HepG2 (cell line): ENCODE measurements at regions not wholly inside any gene's neighbourhood (a gene's known extent, or its start where the extent isn't known, plus 50 kb on each side); places are given as distances from the start of the nearest gene placed in this dataset.

Experiments
- ATAC-seq: fragments of 200-7000 bp; cut with Tn5 transposase; 3 replicates; pipeline ENCODE4 v1.9.1; 2020; ENCODE audit warnings: mild to moderate bottlenecking, moderate library complexity
- BruUV-seq: library from RNA; stranded (reverse); fragments of 400-500 nt; replicated peaks from 2 replicates; lab custom pipeline; 2021; lab: Mats Ljungman, UMichigan
- CTCF ChIA-PET: fragments of 300-600 bp; formaldehyde crosslinking; extraction: SDS; loops from one replicate; lab custom pipeline; 2021; ENCODE audit warnings: low total read pairs, inconsistent platforms, low intra/inter-chr PET ratio; lab: Yijun Ruan, JAX
- POLR2A ChIA-PET: fragments of 350-600 bp; sonication (Branson Sonifier 250); formaldehyde crosslinking; loops from one replicate; lab custom pipeline; 2020; ENCODE audit warnings: antibody characterized with exemption, inconsistent platforms; lab: Yijun Ruan, JAX
- DNase-seq: peaks from one replicate; pipeline ENCODE4 v3.0.0-alpha.2; 2015; ENCODE audit warnings: low spot score
- FAIRE-seq: peaks from 3 replicates; lab custom pipeline; 2011; peaks lifted over from hg19 to GRCh38; lab: Jason Lieb, UNC
- H2AFZ ChIP-seq: one replicate; pipeline ENCODE4 v1.6.1; 2011; ENCODE audit warnings: low read length, inconsistent platforms
- H3K27ac ChIP-seq: fragments of 300-600 bp; 3 replicates; pipeline ENCODE4 v1.8.0; 2011; ENCODE audit warnings: mixed run types, mild to moderate bottlenecking, mixed read lengths, low read length, inconsistent platforms; ENCODE audit not compliant: insufficient read depth; ENCODE audit errors: extremely low read length
- H3K27me3 ChIP-seq, 2 experiments: fragments of 200-600 bp in 1 of 2; 2 replicates in 1 of 2; 3 replicates in 1 of 2; pipeline versions ENCODE4 v1.6.0 to v1.8.0; 2011; ENCODE audit warnings: low read length in 2 of 2, mild to moderate bottlenecking in 2 of 2, moderate library complexity in 2 of 2, inconsistent platforms in 1 of 2; ENCODE audit not compliant: insufficient read depth in 2 of 2, control insufficient read depth in 1 of 2
- H3K36me3 ChIP-seq, 2 experiments: fragments of 200-600 bp in 1 of 2; replicated peaks in 1 of 2; 2 replicates in 1 of 2; 3 replicates in 1 of 2; pipeline versions ENCODE4 v1.5.1 to v1.8.0; 2011; ENCODE audit warnings: low read length in 2 of 2, inconsistent platforms in 1 of 2; ENCODE audit not compliant: insufficient read depth in 2 of 2, control insufficient read depth in 1 of 2
- H3K4me1 ChIP-seq: 2 replicates; pipeline ENCODE4 v1.5.1; 2012; ENCODE audit warnings: low read length, inconsistent platforms; ENCODE audit not compliant: insufficient read depth
- H3K4me2 ChIP-seq: 2 replicates; pipeline ENCODE4 v1.6.0; 2011; ENCODE audit warnings: low read depth, low read length, inconsistent platforms
- H3K4me3 ChIP-seq, 3 experiments: fragments of 200-600 bp in 1 of 3; sonication (generic), shearing (Covaris generic) in 1 of 3; replicated peaks in 1 of 3; 2 replicates each; pipeline ENCODE4 v1.5.1; 2011 to 2016; ENCODE audit warnings: low read length in 3 of 3, inconsistent platforms in 2 of 3, low read depth in 2 of 3, mild to moderate bottlenecking in 2 of 3, control low read depth in 1 of 3, mixed read lengths in 1 of 3; ENCODE audit not compliant: insufficient read depth in 1 of 3
- H3K79me2 ChIP-seq: one replicate; pipeline ENCODE4 v1.6.1; 2011; ENCODE audit warnings: low read length, inconsistent platforms; ENCODE audit not compliant: insufficient read depth
- H3K9ac ChIP-seq: 2 replicates; pipeline ENCODE4 v1.6.0; 2011; ENCODE audit warnings: mild to moderate bottlenecking, low read depth, low read length, inconsistent platforms; ENCODE audit not compliant: insufficient read depth
- H3K9me3 ChIP-seq: 2 replicates; pipeline ENCODE4 v1.5.1; 2012; ENCODE audit warnings: mild to moderate bottlenecking, low read length
- H4K20me1 ChIP-seq: 2 replicates; pipeline ENCODE4 v1.6.0; 2011; ENCODE audit warnings: inconsistent platforms, mild to moderate bottlenecking, low read length, moderate library complexity; ENCODE audit not compliant: insufficient read depth
- HIC2 ChIP-seq: sonication (generic); formaldehyde crosslinking; IDR thresholded peaks from 2 replicates; pipeline ENCODE4 v1.9.0; 2022; ENCODE audit warnings: low read depth, missing genetic modification reagents
- HOXA9 ChIP-seq: sonication (generic); formaldehyde crosslinking; IDR thresholded peaks from 2 replicates; pipeline ENCODE4 v1.8.1; 2022; ENCODE audit warnings: missing genetic modification reagents, mild to moderate bottlenecking, moderate library complexity, borderline replicate concordance
- KLF15 ChIP-seq: sonication (generic); formaldehyde crosslinking; IDR thresholded peaks from 2 replicates; pipeline ENCODE4 v1.8.1; 2023; ENCODE audit warnings: borderline replicate concordance, mild to moderate bottlenecking, inconsistent platforms, missing genetic modification reagents, mixed read lengths
- MEIS2 ChIP-seq: sonication (generic); formaldehyde crosslinking; IDR thresholded peaks from 2 replicates; pipeline ENCODE4 v1.9.0; 2021; ENCODE audit warnings: mild to moderate bottlenecking, missing genetic modification reagents
- PHF5A ChIP-seq: IDR thresholded peaks from one replicate; pipeline ENCODE4 v1.6.1; 2018; ENCODE audit warnings: low read depth, missing genetic modification reagents; ENCODE audit not compliant: unreplicated experiment
- RFX5 ChIP-seq: IDR thresholded peaks from 2 replicates; pipeline ENCODE4 v1.6.1; 2011; ENCODE audit warnings: low read depth, low read length, improper control_type of control experiment
- SOX6 ChIP-seq, 2 experiments: fragments of 450-650 bp in 1 of 2; sonication (generic) in 1 of 2; formaldehyde crosslinking in 1 of 2; IDR thresholded peaks; 2 replicates each; pipeline versions ENCODE4 v1.4.0 to v1.6.1; 2017 to 2020; ENCODE audit warnings: antibody characterized with exemption in 1 of 2, mild to moderate bottlenecking in 1 of 2, missing genetic modification reagents in 1 of 2
- TCF7 ChIP-seq: sonication (generic); IDR thresholded peaks from 2 replicates; pipeline ENCODE4 v1.6.1; 2016; ENCODE audit warnings: antibody characterized with exemption, low read depth
- TOE1 ChIP-seq: sonication (generic); formaldehyde crosslinking; IDR thresholded peaks from 2 replicates; pipeline ENCODE4 v1.4.0; 2020; ENCODE audit warnings: mild to moderate bottlenecking, missing genetic modification reagents
- ZBTB10 ChIP-seq: sonication (generic); formaldehyde crosslinking; IDR thresholded peaks from 2 replicates; pipeline ENCODE4 v1.4.0; 2020; ENCODE audit warnings: missing genetic modification reagents, borderline replicate concordance
- ZNF547 ChIP-seq: sonication (generic); formaldehyde crosslinking; IDR thresholded peaks from 2 replicates; pipeline ENCODE4 v1.5.1; 2020; ENCODE audit warnings: mild to moderate bottlenecking, missing genetic modification reagents
- ZNF772 ChIP-seq: sonication (generic); formaldehyde crosslinking; IDR thresholded peaks from 2 replicates; pipeline ENCODE4 v1.5.0; 2020; ENCODE audit warnings: mild to moderate bottlenecking, missing genetic modification reagents
- WGBS: methylation state at CpG from one replicate; pipeline ENCODE4 v1.1.6; 2017; ENCODE audit warnings: low lambda C conversion rate; 5-methylcytosine and 5-hydroxymethylcytosine counted together
- in situ Hi-C: cut with HindIII; loops from 2 replicates; pipeline ENCODE4 v1.10.0; 2017; ENCODE audit warnings: low pct_unique_long_range_greater_than_20kb; ENCODE audit not compliant: extremely low pct_ligation_motif_present
- intact Hi-C: fragments of 100-400 bp; cut with micrococcal nuclease; formaldehyde crosslinking; loops from one replicate; pipeline ENCODE4 v1.10.0; 2022; ENCODE audit not compliant: unreplicated experiment

GRCh38 chr14:89033756-89034155 lies 209.3 kb downstream of the TTC8 start:
- Histone ChIP-seq H3K4me1 (peaks cover 21% of the 10 kb centered on the region), H3K27ac (no peak overlapping the region), H4K20me1 (no peaks in the 10 kb centered on the region), H2AFZ (no peak overlapping the region), H3K27me3 (peaks cover 0 to 5% of the 10 kb centered on the region in 2 experiments; a peak in 1 of 5 replicates), H3K79me2 (no peaks in the 10 kb centered on the region), H3K4me2 (no peak overlapping the region), H3K4me3 (no peak overlapping the region), H3K9me3 (no peaks in the 10 kb centered on the region), H3K36me3 (no peaks in the 10 kb centered on the region), H3K9ac (no peak overlapping the region)
- in situ Hi-C loops (loop anchor here (25.0 kb wide), 1 partner anchor 729 kb away; no protein-coding TSS in a partner anchor), intact Hi-C loops (no loop called here)
- BruUV-seq = no TSS peak
- FAIRE-seq (no peak), ATAC-seq (no peak), DNase-seq (no peak)
- no peak for TF ChIP-seq HIC2
- TF ChIP-seq KLF15 (CRISPR knock-in tag) = no peak
- TF ChIP-seq RFX5 = no peak
- no peak for TF ChIP-seq HOXA9 (CRISPR knock-in tag)
- no peak for TF ChIP-seq MEIS2
- TF ChIP-seq ZNF547 (CRISPR knock-in tag) = no peak
- TF ChIP-seq TCF7 = no peak
- TF ChIP-seq ZNF772 = no peak
- TF ChIP-seq ZBTB10 = no peak
- TF ChIP-seq TOE1 (CRISPR knock-in tag) = no peak
- TF ChIP-seq SOX6 (IDR thresholded peaks at IDR 0.05) = no peak
- no peak for TF ChIP-seq SOX6 (CRISPR knock-in tag; IDR thresholded peaks at IDR 0.05)
- TF ChIP-seq PHF5A = no peak
- CTCF ChIA-PET = no interaction called here
- 51% methylated on average over 4 of the region's 6 CpGs for WGBS
- POLR2A ChIA-PET = no interaction called here
